Middle frontal gyrus (tissue), 1 donor: ENCODE measurements at regions not wholly inside any gene's neighbourhood (a gene's known extent, or its start where the extent isn't known, plus 50 kb on each side); places are given as distances from the start of the nearest gene placed in this dataset.

Experiments
- DNase-seq: peaks from one replicate; pipeline ENCODE4 v3.0.0-alpha.2; 2015; ENCODE audit warnings: low spot score; ENCODE audit errors: extremely low spot score

- DNase-seq: no peak
Observed at GRCh38 chr15:95228856-95229555, 997.6 kb downstream of the MCTP2 start.

- no peak for DNase-seq
Observed at GRCh38 chr15:95235033-95235432, 1003.7 kb downstream of the MCTP2 start.

- DNase-seq: no peak
Observed at GRCh38 chr15:95247071-95247984, 1016.0 kb downstream of the MCTP2 start.

- DNase-seq: no peak
Observed at GRCh38 chr15:95249524-95249923, 1018.2 kb downstream of the MCTP2 start.

- DNase-seq: no peak
Observed at GRCh38 chr15:95252404-95252803, 1021.0 kb downstream of the MCTP2 start.

GRCh38 chr15:95254263-95254662, 1022.9 kb downstream of the MCTP2 start:
- no peak for DNase-seq

- peak; percentile 50 for DNase-seq
Observed at GRCh38 chr15:95259513-95259912, 1028.2 kb downstream of the MCTP2 start.

- no peak for DNase-seq
Observed at GRCh38 chr15:95259965-95260364, 1028.6 kb downstream of the MCTP2 start.

- no peak for DNase-seq
Observed at GRCh38 chr15:95260856-95261255, 1029.5 kb downstream of the MCTP2 start.

GRCh38 chr15:95261546-95261945, 1030.2 kb downstream of the MCTP2 start:
- DNase-seq: no peak

GRCh38 chr15:95261968-95262367, 1030.6 kb downstream of the MCTP2 start:
- DNase-seq: no peak

- DNase-seq: no peak
Observed at GRCh38 chr15:95262866-95263564, 1031.7 kb downstream of the MCTP2 start.

GRCh38 chr15:95263751-95264150, 1032.4 kb downstream of the MCTP2 start:
- no peak for DNase-seq

GRCh38 chr15:95265419-95265997, 1034.1 kb downstream of the MCTP2 start:
- DNase-seq: no peak

- no peak for DNase-seq
Observed at GRCh38 chr15:95266451-95267061, 1035.2 kb downstream of the MCTP2 start.

GRCh38 chr15:95267481-95267880, 1036.1 kb downstream of the MCTP2 start:
- no peak for DNase-seq

- DNase-seq: no peak
Observed at GRCh38 chr15:95269242-95270183, 1038.2 kb downstream of the MCTP2 start.

- no peak for DNase-seq
Observed at GRCh38 chr15:95274101-95274500, 1042.7 kb downstream of the MCTP2 start.

GRCh38 chr15:95277266-95277665, 1045.9 kb downstream of the MCTP2 start:
- no peak for DNase-seq
